ENCODE measurements at regions not wholly inside any gene's neighbourhood (a gene's known extent, or its start where the extent isn't known, plus 50 kb on each side); places are given as distances from the start of the nearest gene placed in this dataset.

DNA sequence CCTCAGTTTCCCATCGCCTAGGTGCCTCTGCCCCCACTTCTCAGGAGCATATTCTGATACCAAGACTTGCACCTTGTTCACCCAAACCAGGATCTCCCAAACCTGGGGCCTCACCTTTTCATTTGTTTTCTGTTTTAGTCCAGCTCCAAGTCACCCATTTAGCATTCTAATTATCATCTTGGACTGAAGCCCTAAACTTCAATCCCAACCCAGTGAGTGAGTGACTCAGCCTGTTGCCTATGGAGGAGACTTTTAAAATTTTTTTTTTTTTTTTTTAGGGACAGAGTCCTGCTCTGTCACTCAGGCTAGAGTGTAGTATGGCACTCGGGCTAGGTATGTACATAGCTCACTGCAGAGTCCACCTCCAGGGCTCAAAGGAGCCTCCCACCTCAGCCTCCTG lies 378.9 kb upstream of the AUTS2 start:
- TF ChIP-seq CTCF (IDR thresholded peaks at IDR 0.05) (no peak), EP300 (IDR thresholded peaks at IDR 0.05) (no peak)
